ENCODE measurements at regions not wholly inside any gene's neighbourhood (a gene's known extent, or its start where the extent isn't known, plus 50 kb on each side); places are given as distances from the start of the nearest gene placed in this dataset.

DNA sequence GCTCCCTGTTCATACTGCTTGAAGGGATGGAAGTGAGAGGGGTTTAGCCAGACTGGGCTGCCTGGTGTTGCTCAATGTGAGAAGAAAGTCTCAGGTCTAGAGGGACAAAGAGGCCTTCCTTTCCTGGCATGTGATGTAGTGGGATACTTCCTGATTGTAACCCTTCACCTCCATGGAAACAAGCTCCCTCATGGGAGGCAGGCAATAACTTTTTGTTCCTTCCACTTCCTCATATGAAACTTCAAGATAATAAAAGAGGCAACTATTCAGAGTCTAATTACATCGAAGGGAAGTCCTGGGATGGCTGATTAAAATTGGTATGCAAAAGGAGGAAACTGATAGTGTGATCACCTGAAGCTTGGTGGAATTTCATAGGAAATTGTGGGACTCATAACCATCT is 84.1 kb upstream of the ETV1 start:
- Mint-ChIP-seq H3K4me3 (no peak overlapping the region), H3K36me3 (ENCODE audit: insufficient read depth in 1 of 3, low read depth in 3 of 3) (no peaks in the 10 kb centered on the region; a peak in 1 of 7 replicates), H3K27me3 (ENCODE audit: low read depth) (no peaks in the 10 kb centered on the region), H3K4me1 (no peaks in the 10 kb centered on the region), H3K9me3 (no peaks in the 10 kb centered on the region), H3K27ac (peak overlapping the region in 1 of 3 experiments; percentile 52; a peak in 1 of 7 replicates)
- Histone ChIP-seq H2BK15ac (ENCODE audit: low read depth, low read length) (no peak overlapping the region), H3K18ac (ENCODE audit: insufficient read length, low read depth, low read length) (no peak overlapping the region), H2BK20ac (ENCODE audit: low read depth, low read length, poor library complexity, severe bottlenecking) (no peak overlapping the region), H3K4me2 (ENCODE audit: insufficient read depth, insufficient read length, low read length) (no peak overlapping the region), H3K27me3 (ENCODE audit: insufficient read depth, low read length) (no peaks in the 10 kb centered on the region), H2BK5ac (ENCODE audit: insufficient read length, low read length) (no peak overlapping the region), H3K27ac (ENCODE audit: insufficient read length, low read depth, low read length) (no peak overlapping the region), H4K20me1 (ENCODE audit: control insufficient read depth, insufficient read depth, insufficient read length) (no peaks in the 10 kb centered on the region), H3K4ac (ENCODE audit: low read depth, low read length) (no peak overlapping the region), H4K5ac (ENCODE audit: insufficient read length, low read depth, low read length) (no peak overlapping the region), H2AK5ac (ENCODE audit: insufficient read length, low read length) (no peak overlapping the region), H2BK12ac (ENCODE audit: insufficient read length, low read depth, low read length) (no peak overlapping the region), H3K79me2 (ENCODE audit: insufficient read depth, low read length) (no peaks in the 10 kb centered on the region), H3K14ac (ENCODE audit: insufficient read depth, low read length) (no peak overlapping the region), H4K91ac (ENCODE audit: insufficient read length, low read depth, low read length) (no peak overlapping the region), H2AFZ (ENCODE audit: low read length) (no peak overlapping the region), H3K9me3 (ENCODE audit: control insufficient read depth, low read depth, low read length) (no peaks in the 10 kb centered on the region), H3K9ac (ENCODE audit: extremely low read depth, insufficient read length, low read length) (no peak overlapping the region), H3T11ph (ENCODE audit: low read length) (no peak overlapping the region), H4K8ac (replicated peaks; ENCODE audit: insufficient read length, low read depth, low read length) (no peak overlapping the region), H2BK120ac (ENCODE audit: low read depth, low read length, poor library complexity, severe bottlenecking) (no peak overlapping the region), H3K4me1 (ENCODE audit: insufficient read depth, low read length) (no peaks in the 10 kb centered on the region), H3K23me2 (ENCODE audit: insufficient read length, low read depth, low read length, poor library complexity, severe bottlenecking) (no peaks in the 10 kb centered on the region), H3K23ac (ENCODE audit: insufficient read length, low read depth, low read length) (no peak overlapping the region), H3K56ac (ENCODE audit: insufficient read length, low read depth, low read length) (no peak overlapping the region), H3K79me1 (ENCODE audit: insufficient read depth, low read depth, low read length, poor library complexity, severe bottlenecking) (no peaks in the 10 kb centered on the region)
- DNase-seq = no peak
- no peak for TF ChIP-seq CTCF (conservative IDR thresholded peaks at IDR 0.05)
- WGBS (ENCODE audit: extremely low coverage, insufficient read length, low lambda C conversion rate) = no CpG with 5 or more reads among the region's 1 CpG
